Amniotic epithelial cell (primary cell): ENCODE measurements at regions not wholly inside any gene's neighbourhood (a gene's known extent, or its start where the extent isn't known, plus 50 kb on each side); places are given as distances from the start of the nearest gene placed in this dataset.
"Not testable (repeated sequence)": the region's sequence is repeated elsewhere in the genome, so short reads cannot be mapped to it uniquely, and the experiment has no call there.

ENCODE experiments used
- DNase-seq: peaks from one replicate; pipeline ENCODE4 v3.0.0-alpha.2; 2010; ENCODE audit warnings: low read depth

- DNase-seq, result peak; percentile 86
Measured at GRCh38 chr9:87375397-87376073, 122.1 kb upstream of the DAPK1 start.

GRCh38 chr9:87378676-87379075 lies 119.0 kb upstream of the DAPK1 start:
- DNase-seq, result no peak

GRCh38 chr9:87379300-87379699 lies 118.4 kb upstream of the DAPK1 start:
- no peak for DNase-seq

DNA sequence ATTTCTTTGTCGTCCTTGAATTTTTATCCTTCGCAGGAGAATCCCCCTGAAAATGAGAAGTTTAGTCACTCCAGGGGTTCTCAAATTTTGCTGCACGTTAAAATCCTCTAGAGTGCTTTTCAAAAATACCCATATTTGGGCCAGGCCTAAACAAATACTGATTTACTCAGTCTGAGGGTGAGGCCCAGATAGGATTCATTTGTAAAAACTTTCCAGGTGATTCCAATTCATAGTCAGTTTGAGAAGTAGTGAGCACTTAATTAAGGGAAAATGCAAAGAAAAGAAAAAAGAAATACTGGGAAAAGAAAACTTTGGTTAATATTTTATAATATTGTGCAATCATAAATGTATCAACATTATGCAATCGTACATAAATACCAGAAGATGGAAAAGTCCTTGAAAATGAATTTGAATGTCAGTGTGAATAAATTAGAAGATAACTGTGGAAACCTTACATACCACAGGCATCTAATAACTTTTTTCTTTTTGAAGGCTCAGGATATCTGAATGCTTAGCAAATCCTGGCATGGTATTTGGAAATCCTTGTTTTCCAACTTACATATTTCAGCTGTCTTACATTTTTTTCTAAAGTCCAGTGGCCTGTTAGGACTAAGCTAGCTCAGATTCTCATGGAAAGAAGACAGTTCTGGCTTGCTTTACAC lies 116.5 kb upstream of the DAPK1 start:
- peak; percentile 99 for DNase-seq

GRCh38 chr9:87381746-87382145 lies 115.9 kb upstream of the DAPK1 start:
- peak; percentile 79 for DNase-seq

GRCh38 chr9:87382900-87383299 lies 114.8 kb upstream of the DAPK1 start:
- peak; percentile 95 for DNase-seq

GRCh38 chr9:87383344-87384150 lies 114.1 kb upstream of the DAPK1 start:
- peak; percentile 50 for DNase-seq

DNA sequence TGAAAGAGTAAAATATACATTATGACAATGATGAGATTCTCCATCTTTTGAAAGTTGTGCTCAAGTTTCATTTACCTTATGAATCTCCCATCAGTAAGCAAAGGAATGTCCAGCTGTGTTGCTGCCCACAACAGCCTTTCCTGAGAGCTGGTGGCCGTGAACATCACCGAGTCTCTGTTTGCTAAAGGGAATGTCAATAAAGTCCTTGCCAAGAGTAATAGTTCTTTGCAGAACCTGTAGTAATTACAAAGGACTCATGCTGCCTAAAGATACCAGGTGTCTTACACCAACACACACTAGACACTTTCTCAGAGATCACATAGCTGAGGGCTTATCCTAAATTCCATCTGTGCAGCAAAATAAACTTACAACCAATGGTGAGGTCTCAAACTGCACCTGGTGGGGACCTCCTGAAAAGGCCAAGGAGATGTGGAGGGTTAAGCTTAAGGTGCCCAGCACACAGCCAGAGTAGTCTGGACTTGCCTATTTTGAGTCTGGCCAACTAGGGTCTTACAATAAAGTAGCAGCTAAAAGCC lies 111.1 kb upstream of the DAPK1 start:
- no peak for DNase-seq

GRCh38 chr9:87387351-87388011 lies 110.2 kb upstream of the DAPK1 start:
- peak; percentile 77 for DNase-seq

- not testable (repeated sequence) for DNase-seq
Measured at GRCh38 chr9:87388708-87389107, 109.0 kb upstream of the DAPK1 start.

DNA sequence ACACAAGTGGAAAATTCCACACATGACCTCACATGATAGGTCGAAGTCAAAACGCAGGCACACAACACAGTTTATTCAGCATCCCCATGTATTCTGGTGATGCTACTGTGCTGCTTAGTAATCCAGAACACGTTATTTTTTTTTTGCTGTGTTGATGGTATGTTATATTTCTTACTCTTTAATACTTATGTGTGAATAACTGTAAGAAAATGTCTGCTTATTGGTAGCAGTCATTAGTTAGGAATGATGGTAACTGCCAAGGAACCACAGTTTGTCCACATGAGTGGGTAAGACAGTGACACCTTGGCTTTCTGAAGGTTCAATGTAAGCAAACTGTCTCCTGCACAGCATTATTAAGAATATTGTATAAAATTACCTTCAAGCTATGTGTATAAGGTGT lies 107.7 kb upstream of the DAPK1 start:
- DNase-seq, result no peak

GRCh38 chr9:87390361-87390760 lies 107.3 kb upstream of the DAPK1 start:
- DNase-seq, result no peak

GRCh38 chr9:87392086-87392485 lies 105.6 kb upstream of the DAPK1 start:
- DNase-seq, result peak; percentile 59

GRCh38 chr9:87393706-87394230 lies 103.9 kb upstream of the DAPK1 start:
- no peak for DNase-seq

- no peak for DNase-seq
Measured at GRCh38 chr9:87395804-87396479, 101.7 kb upstream of the DAPK1 start.

DNA sequence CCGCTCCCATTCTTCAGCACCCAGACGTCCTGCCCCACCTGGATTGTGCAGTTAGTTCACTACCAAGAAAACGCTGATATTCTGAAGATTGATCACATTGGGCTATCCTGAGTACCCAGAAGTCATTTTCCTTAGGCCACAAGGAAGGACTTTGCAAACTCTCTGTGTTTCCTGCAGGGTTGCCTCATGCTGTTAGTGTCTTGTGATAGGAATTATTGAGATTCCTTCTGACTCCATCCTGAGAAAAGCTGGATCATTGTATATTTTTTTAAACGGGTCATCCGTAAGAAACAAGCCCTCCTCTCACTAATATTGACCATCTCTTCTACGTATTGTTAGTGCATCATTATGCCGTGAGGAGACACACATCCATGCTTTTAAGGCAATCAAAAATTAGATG lies 96.0 kb upstream of the DAPK1 start:
- DNase-seq, result no peak

GRCh38 chr9:87402537-87402936 lies 95.1 kb upstream of the DAPK1 start:
- no peak for DNase-seq

GRCh38 chr9:87405677-87406542 lies 91.8 kb upstream of the DAPK1 start:
- peak; percentile 77 for DNase-seq

DNA sequence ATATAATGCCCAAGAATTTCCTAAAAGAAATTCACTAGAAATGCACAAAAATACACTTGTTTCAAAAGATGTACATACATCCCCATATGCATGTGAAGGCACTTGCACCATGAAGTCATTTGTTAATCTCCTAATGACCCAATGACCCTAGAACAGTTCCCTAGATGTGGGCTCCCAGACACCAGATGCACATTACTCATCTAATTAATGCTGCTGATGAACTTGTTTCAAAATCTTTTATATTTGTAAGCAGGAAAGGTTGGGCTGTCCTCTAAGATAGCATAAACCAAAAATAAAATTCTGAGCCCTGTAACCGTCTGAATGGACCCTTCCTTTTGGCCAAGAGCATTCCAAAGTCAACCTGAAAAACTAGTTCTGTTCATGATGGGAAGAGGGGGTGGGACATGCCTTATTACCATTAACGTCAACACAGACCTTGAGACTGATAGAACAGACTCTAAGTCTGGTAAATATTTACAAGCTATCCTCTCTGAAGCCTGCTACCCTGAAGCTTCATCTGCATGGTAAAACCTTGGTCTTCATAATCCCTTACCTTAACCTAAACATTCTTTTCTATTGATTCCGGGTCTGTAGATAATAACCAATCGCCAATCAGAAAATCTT lies 91.0 kb upstream of the DAPK1 start:
- DNase-seq, result no peak
